DND-41 (cell line): ENCODE measurements at regions not wholly inside any gene's neighbourhood (a gene's known extent, or its start where the extent isn't known, plus 50 kb on each side); places are given as distances from the start of the nearest gene placed in this dataset.
"Not testable (repeated sequence)": the region's sequence is repeated elsewhere in the genome, so short reads cannot be mapped to it uniquely, and the experiment has no call there.

Experiments used
- ATAC-seq: fragments of 200-7000 bp; cut with Tn5 transposase; 3 replicates; pipeline ENCODE4 v1.9.1; 2021; ENCODE audit warnings: low read depth; ENCODE audit not compliant: insufficient read depth
- DNase-seq: peaks from one replicate; pipeline ENCODE4 v3.0.0-alpha.2; 2020
- H2AFZ ChIP-seq: 2 replicates; pipeline ENCODE4 v1.6.0; 2012; ENCODE audit warnings: low read depth, low read length
- H3K27ac ChIP-seq: 2 replicates; pipeline ENCODE4 v1.5.1; 2012; ENCODE audit warnings: low read length, inconsistent platforms
- H3K27me3 ChIP-seq: fragments of 200-600 bp; sonication (generic); 2 replicates; pipeline ENCODE4 v1.6.0; 2012; ENCODE audit warnings: low read length, mild to moderate bottlenecking, inconsistent platforms; ENCODE audit not compliant: insufficient read depth, poor library complexity
- H3K36me3 ChIP-seq: 2 replicates; pipeline ENCODE4 v1.5.1; 2012; ENCODE audit warnings: low read length, inconsistent platforms; ENCODE audit not compliant: insufficient read depth
- H3K4me1 ChIP-seq: 2 replicates; pipeline ENCODE4 v1.5.1; 2012; ENCODE audit warnings: mild to moderate bottlenecking, low read length; ENCODE audit not compliant: insufficient read depth
- H3K4me2 ChIP-seq: 2 replicates; pipeline ENCODE4 v1.6.0; 2012; ENCODE audit warnings: mild to moderate bottlenecking, moderate library complexity, low read length, inconsistent platforms; ENCODE audit not compliant: insufficient read depth
- H3K4me3 ChIP-seq, 2 experiments: fragments of 200-600 bp in 1 of 2; shearing (Covaris generic) in 1 of 2; 2 replicates each; pipeline ENCODE4 v1.5.1; 2012 to 2016; ENCODE audit warnings: inconsistent platforms in 2 of 2, low read length in 2 of 2, mild to moderate bottlenecking in 2 of 2, low read depth in 1 of 2, moderate library complexity in 1 of 2
- H3K79me2 ChIP-seq: 2 replicates; pipeline ENCODE4 v1.6.0; 2012; ENCODE audit warnings: low read length, inconsistent platforms; ENCODE audit not compliant: insufficient read depth
- H3K9ac ChIP-seq: 2 replicates; pipeline ENCODE4 v1.6.0; 2012; ENCODE audit warnings: low read depth, mild to moderate bottlenecking, inconsistent platforms, low read length, moderate library complexity
- H3K9me3 ChIP-seq: 2 replicates; pipeline ENCODE4 v1.5.1; 2012; ENCODE audit warnings: low read length, moderate library complexity, mild to moderate bottlenecking, inconsistent platforms; ENCODE audit not compliant: insufficient read depth, severe bottlenecking
- H4K20me1 ChIP-seq: 2 replicates; pipeline ENCODE4 v1.6.0; 2012; ENCODE audit warnings: low read length; ENCODE audit not compliant: insufficient read depth
- EZH2 ChIP-seq: IDR thresholded peaks from 3 replicates; pipeline ENCODE4 v1.6.1; 2012; ENCODE audit warnings: borderline replicate concordance, low read depth, mild to moderate bottlenecking, moderate library complexity, low read length, inconsistent platforms; ENCODE audit not compliant: severe bottlenecking
- TF ChIP-seq, protein P1 (sequence below): IDR thresholded peaks from 2 replicates; pipeline ENCODE4 v1.5.1; 2012; ENCODE audit warnings: borderline replicate concordance, low read length, moderate library complexity, mild to moderate bottlenecking; ENCODE audit not compliant: poor library complexity, severe bottlenecking; ENCODE audit errors: extremely low read depth

DNA sequence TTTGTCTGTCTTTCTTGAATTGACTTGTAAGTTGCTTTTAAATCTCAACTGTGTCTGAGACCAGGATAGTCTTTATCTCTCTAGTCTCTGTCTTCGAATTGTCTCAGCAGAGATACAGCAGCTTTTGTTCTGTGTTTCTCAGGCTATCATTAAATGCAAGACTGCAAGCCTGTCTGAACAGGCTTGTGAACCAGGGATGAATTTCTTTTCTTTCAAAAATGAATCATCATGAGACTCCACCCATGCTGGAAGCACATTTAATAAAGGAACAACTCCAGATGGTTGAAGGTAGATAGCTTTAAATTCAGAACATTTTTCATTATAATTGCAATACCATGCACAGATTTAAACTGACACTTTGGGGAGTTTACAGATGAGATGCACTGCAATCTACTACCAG is 155.9 kb downstream of the SEC23IP start:
- peaks cover 9% of the 10 kb centered on the region for H3K27me3 ChIP-seq

GRCh38 chr10:120051671-120052070 is 159.1 kb downstream of the SEC23IP start:
- no peak overlapping the region for H3K27ac ChIP-seq
- H3K27me3 ChIP-seq, result peaks cover 9% of the 10 kb centered on the region
- ATAC-seq (no peak), DNase-seq (no peak)
- H3K4me1 ChIP-seq, result no peaks in the 10 kb centered on the region
- no peaks in the 10 kb centered on the region for H3K36me3 ChIP-seq
- H3K9ac ChIP-seq, result no peak overlapping the region
- TF ChIP-seq EZH2, result no peak
- TF ChIP-seq, protein P1, sequence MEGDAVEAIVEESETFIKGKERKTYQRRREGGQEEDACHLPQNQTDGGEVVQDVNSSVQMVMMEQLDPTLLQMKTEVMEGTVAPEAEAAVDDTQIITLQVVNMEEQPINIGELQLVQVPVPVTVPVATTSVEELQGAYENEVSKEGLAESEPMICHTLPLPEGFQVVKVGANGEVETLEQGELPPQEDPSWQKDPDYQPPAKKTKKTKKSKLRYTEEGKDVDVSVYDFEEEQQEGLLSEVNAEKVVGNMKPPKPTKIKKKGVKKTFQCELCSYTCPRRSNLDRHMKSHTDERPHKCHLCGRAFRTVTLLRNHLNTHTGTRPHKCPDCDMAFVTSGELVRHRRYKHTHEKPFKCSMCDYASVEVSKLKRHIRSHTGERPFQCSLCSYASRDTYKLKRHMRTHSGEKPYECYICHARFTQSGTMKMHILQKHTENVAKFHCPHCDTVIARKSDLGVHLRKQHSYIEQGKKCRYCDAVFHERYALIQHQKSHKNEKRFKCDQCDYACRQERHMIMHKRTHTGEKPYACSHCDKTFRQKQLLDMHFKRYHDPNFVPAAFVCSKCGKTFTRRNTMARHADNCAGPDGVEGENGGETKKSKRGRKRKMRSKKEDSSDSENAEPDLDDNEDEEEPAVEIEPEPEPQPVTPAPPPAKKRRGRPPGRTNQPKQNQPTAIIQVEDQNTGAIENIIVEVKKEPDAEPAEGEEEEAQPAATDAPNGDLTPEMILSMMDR, result no peak
- H3K4me3 ChIP-seq, result no peak overlapping the region
- no peak overlapping the region for H3K4me2 ChIP-seq
- no peaks in the 10 kb centered on the region for H3K9me3 ChIP-seq
- H4K20me1 ChIP-seq, result no peaks in the 10 kb centered on the region
- H2AFZ ChIP-seq, result no peak overlapping the region
- no peaks in the 10 kb centered on the region for H3K79me2 ChIP-seq

More for the DNA sequence above, 155.9 kb downstream of the SEC23IP start:
- Histone ChIP-seq H2AFZ (no peak overlapping the region), H3K27ac (no peak overlapping the region), H3K4me2 (no peak overlapping the region), H3K9me3 (no peaks in the 10 kb centered on the region), H3K4me1 (no peaks in the 10 kb centered on the region), H3K9ac (no peak overlapping the region), H3K4me3 (no peak overlapping the region), H3K79me2 (no peaks in the 10 kb centered on the region), H4K20me1 (no peaks in the 10 kb centered on the region), H3K36me3 (no peaks in the 10 kb centered on the region)
- no peak for DNase-seq
- no peak for ATAC-seq
- TF ChIP-seq, protein P1, result no peak
- TF ChIP-seq EZH2, result no peak

DNA sequence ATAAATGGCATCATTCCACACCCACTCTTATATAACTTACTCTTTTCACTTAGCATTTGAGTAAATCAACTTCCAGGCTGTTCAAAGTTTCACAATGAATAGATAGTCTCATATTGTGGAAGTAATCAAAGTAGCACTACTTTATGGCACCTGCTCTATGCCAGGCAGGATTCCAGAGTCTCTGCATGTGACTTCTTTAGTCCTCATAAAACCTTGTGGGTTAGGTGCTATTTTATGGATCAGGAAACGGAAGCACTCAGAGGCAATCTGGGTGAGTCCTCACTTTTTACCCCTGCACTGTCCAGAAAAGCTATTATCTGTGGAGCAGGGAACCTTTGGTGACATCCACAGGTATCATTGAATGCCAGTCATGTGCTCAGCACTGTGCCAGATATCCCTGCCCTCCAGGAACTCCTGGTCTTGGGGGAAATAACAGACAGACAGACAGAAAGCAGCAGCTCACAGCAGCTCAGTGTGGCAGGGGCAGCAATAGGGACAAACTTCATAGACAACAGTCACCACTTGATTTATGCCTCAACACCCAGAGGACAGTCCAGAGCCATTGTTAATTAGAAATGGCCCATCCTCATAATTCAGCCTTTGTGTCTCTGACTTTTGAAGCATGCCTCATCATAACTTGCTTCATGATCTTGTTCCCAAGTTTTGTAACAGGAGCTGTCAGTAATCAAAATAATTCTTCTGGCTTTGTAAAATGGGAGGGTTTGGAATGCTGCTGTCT is 160.6 kb downstream of the SEC23IP start:
- ATAC-seq, result no peak
- no peaks in the 10 kb centered on the region for H4K20me1 ChIP-seq
- H3K27ac ChIP-seq, result no peak overlapping the region
- no peak overlapping the region for H3K4me2 ChIP-seq
- no peaks in the 10 kb centered on the region for H3K79me2 ChIP-seq
- H3K9ac ChIP-seq, result no peak overlapping the region
- H3K4me1 ChIP-seq, result no peaks in the 10 kb centered on the region
- no peaks in the 10 kb centered on the region for H3K9me3 ChIP-seq
- no peak overlapping the region for H2AFZ ChIP-seq
- no peak for DNase-seq
- no peaks in the 10 kb centered on the region for H3K36me3 ChIP-seq
- peaks cover 9% of the 10 kb centered on the region for H3K27me3 ChIP-seq
- TF ChIP-seq EZH2, result no peak
- TF ChIP-seq, protein P1, result no peak
- no peak overlapping the region for H3K4me3 ChIP-seq

GRCh38 chr10:120059790-120060189 is 167.3 kb downstream of the SEC23IP start:
- H3K27me3 ChIP-seq, H3K4me1 ChIP-seq, H2AFZ ChIP-seq, DNase-seq, H3K4me3 ChIP-seq, H3K79me2 ChIP-seq, H4K20me1 ChIP-seq, H3K36me3 ChIP-seq, H3K9me3 ChIP-seq, H3K9ac ChIP-seq, H3K27ac ChIP-seq, ATAC-seq, H3K4me2 ChIP-seq: not testable (repeated sequence)
